ENCODE measurements at regions not wholly inside any gene's neighbourhood (a gene's known extent, or its start where the extent isn't known, plus 50 kb on each side); places are given as distances from the start of the nearest gene placed in this dataset.
"Not testable (repeated sequence)": the region's sequence is repeated elsewhere in the genome, so short reads cannot be mapped to it uniquely, and the experiment has no call there.

GRCh38 chr6:48613231-48613949 is 502.4 kb upstream of the PTCHD4 start:
- H3K4me3 ChIP-seq (ENCODE audit: low read length), result no peak overlapping the region
- DNase-seq (ENCODE audit: low read depth, low spot score), result no peak

- no peak for DNase-seq (ENCODE audit: low read depth, low spot score)
- no peak overlapping the region for H3K4me3 ChIP-seq (ENCODE audit: low read length)
Observed at GRCh38 chr6:48611332-48611731, 500.3 kb upstream of the PTCHD4 start.

GRCh38 chr6:48610846-48611245 is 499.8 kb upstream of the PTCHD4 start:
- no peak overlapping the region for H3K4me3 ChIP-seq (ENCODE audit: low read length)
- DNase-seq (ENCODE audit: low read depth, low spot score), result no peak

- H3K4me3 ChIP-seq (ENCODE audit: low read length), result no peak overlapping the region
- DNase-seq (ENCODE audit: low read depth, low spot score), result no peak
Observed at GRCh38 chr6:48606618-48607017, 495.6 kb upstream of the PTCHD4 start.

DNA sequence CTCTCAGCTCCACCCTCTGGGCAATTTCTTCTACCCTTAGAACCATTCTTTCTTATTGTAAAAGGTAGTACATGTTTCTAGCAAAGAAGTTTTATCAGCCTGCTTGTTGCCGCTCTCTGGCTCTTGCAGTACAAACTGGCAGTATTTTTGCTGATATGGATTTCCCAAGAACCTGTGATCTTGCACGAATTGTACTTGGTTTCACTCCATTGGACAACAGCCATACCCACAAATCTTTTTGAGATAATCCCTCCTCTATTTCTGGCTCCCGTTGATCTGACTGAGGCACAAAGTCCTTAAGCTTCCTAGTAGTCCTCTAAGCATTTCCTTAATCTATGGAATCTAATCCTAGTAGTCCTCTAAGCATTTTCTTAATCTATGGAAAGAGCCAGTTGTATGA is 487.0 kb upstream of the PTCHD4 start:
- no peak overlapping the region for H3K4me3 ChIP-seq (ENCODE audit: low read length)
- no peak for DNase-seq (ENCODE audit: low read depth, low spot score)

DNA sequence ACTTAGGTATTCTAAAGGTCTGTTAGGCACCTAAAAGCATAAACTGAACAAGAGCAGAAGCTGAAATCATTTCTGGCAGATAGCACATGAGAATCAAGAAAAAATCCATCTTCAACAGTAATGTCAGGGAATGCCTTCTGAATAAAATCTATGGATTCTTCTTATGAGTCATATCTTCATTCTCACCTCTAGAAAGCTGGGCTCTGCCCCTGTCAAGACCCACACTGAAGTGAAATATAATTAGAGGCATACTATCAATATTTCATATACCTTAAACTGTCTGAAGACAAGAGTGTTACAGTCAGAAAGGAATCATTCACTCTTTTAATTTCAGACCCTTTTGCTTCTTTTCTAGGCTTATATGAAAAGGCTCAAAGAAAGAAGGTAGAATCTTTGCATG is 485.8 kb upstream of the PTCHD4 start:
- no peak overlapping the region for H3K4me3 ChIP-seq (ENCODE audit: low read length)
- DNase-seq (ENCODE audit: low read depth, low spot score), result no peak

DNA sequence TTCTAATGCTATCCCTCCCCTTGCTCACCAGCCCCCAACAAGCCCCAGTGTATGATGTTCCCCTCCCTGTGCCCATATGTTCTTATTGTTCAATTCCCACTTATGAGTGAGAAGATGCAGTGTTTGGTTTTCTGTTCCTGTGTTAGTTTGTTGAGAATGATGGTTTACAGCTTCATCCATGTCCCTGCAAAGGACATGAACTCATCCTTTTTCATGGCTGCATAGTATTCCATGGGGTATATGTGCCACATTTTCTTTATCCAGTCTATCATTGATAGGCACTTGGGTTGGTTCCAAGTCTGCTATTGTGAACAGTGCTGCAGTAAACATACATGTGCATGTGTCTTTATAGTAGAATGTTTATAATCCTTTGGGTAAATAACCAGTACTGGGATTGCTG is 480.2 kb upstream of the PTCHD4 start:
- not testable (repeated sequence) for H3K4me3 ChIP-seq (ENCODE audit: low read length); DNase-seq (ENCODE audit: low read depth, low spot score)

GRCh38 chr6:48584846-48585245 is 473.8 kb upstream of the PTCHD4 start:
- no peak overlapping the region for H3K4me3 ChIP-seq (ENCODE audit: low read length)
- DNase-seq (ENCODE audit: low read depth, low spot score), result no peak

DNA sequence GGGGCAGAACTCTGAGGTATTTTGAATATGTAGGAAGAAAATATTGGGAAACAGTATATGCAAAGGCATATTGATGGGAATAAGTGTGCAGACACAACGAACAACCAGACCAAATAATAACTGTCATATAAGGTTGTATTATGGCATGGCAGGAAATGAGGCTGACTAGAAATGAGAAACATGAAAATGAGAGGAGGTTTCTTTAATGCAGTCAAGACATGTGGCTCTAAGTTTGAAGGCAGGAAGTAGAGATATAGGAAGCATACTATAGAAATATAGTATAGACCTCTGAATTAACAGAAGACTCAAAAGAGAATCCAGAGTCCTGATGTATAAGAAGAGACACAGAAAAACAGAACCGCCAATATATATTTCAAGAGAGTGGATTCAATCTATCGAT is 459.7 kb upstream of the PTCHD4 start:
- DNase-seq (ENCODE audit: low read depth, low spot score), result no peak
- no peak overlapping the region for H3K4me3 ChIP-seq (ENCODE audit: low read length)

DNA sequence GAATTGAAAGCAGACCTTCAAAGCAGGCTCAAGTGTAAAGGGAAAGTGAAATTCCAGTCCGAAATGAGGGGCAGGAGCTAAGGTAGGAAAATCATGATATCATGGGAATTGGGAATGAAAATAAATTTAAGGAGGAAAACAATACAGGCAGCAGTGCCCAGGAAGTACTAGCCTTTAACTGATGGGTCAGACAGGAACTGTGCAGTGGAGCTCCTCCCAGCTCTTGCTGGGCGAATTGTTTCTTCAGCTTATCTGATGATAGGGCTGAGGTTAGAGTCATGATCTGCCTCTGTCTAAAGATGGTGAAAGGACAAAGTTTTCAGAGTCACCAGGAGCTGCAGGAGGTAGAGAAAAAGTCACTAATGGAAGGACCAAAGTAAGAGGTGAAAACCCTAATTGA is 457.9 kb upstream of the PTCHD4 start:
- H3K4me3 ChIP-seq (ENCODE audit: low read length), result no peak overlapping the region
- no peak for DNase-seq (ENCODE audit: low read depth, low spot score)

DNA sequence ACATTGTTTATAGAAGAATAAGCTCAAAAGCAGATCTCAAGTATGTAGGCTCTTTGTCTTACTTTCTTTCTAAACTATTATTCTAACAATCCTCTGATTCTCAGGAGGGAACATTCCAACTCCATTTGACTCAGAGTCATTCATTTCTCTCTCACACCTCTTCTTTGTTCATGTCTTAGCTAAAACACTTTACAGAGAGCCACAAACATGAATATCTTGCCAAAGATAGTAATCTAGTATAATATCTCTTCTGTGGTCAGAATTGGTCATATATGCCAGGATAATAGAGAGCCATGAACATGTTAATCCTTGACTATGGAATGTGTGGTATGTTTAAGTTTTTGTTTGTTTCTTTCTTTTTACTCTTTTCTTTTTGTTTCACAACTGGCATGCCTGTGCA is 456.0 kb upstream of the PTCHD4 start:
- H3K4me3 ChIP-seq (ENCODE audit: low read length), result no peak overlapping the region
- no peak for DNase-seq (ENCODE audit: low read depth, low spot score)

GRCh38 chr6:48564036-48564820 is 453.2 kb upstream of the PTCHD4 start:
- H3K4me3 ChIP-seq (ENCODE audit: low read length), result no peak overlapping the region

GRCh38 chr6:48563433-48563832 is 452.4 kb upstream of the PTCHD4 start:
- no peak for DNase-seq (ENCODE audit: low read depth, low spot score)
- no peak overlapping the region for H3K4me3 ChIP-seq (ENCODE audit: low read length)

More at GRCh38 chr6:48564036-48564820, 453.2 kb upstream of the PTCHD4 start:
- DNase-seq (ENCODE audit: low read depth, low spot score), result no peak

- no peak for DNase-seq (ENCODE audit: low read depth, low spot score)
- H3K4me3 ChIP-seq (ENCODE audit: low read length), result no peak overlapping the region
Observed at GRCh38 chr6:48560408-48560807, 449.4 kb upstream of the PTCHD4 start.

GRCh38 chr6:48553467-48554189 is 442.6 kb upstream of the PTCHD4 start:
- no peak for DNase-seq (ENCODE audit: low read depth, low spot score)
- no peak overlapping the region for H3K4me3 ChIP-seq (ENCODE audit: low read length)

DNA sequence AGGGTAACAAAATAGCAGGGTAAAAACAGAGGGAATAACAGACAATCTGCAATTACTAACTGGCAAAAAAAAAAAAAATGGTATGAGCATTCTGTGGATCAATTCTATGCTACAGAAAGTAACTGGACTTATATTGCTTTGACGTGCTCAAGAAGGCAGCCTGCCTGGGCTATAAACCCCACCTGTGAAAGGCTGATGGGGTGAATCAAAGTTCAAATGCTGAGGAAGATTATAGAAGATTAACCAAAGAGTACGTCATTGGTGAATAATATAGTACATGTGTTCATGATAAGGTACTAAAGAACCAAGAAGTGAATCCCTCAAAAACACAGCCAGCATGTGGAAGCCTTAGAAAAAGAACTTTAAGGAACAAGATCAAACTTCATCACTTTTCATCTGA is 441.9 kb upstream of the PTCHD4 start:
- H3K4me3 ChIP-seq (ENCODE audit: low read length), result no peak overlapping the region
- no peak for DNase-seq (ENCODE audit: low read depth, low spot score)

- no peak for DNase-seq (ENCODE audit: low read depth, low spot score)
- no peak overlapping the region for H3K4me3 ChIP-seq (ENCODE audit: low read length)
Observed at GRCh38 chr6:48550603-48551002, 439.6 kb upstream of the PTCHD4 start.

DNA sequence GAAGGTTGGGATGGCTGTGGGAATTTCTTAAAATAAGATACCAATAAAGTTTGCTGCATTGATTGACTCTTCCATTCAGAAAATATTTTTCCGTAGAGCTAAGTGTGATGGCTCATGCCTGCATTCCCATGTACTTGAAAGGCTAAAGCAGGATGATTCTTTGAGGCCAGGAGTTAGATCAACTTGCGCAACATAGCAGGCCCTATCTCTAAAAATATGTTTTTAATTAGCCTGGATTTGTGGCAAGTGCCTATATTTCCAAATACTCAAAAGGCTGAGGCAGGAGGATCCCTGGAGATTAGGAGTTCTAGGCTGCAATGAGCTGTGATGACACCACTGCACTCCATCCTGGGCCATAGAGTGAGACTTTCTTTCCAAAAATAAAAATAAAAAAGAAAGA is 431.2 kb upstream of the PTCHD4 start:
- no peak overlapping the region for H3K4me3 ChIP-seq (ENCODE audit: low read length)
- DNase-seq (ENCODE audit: low read depth, low spot score), result no peak

GRCh38 chr6:48541649-48542048 is 430.7 kb upstream of the PTCHD4 start:
- no peak overlapping the region for H3K4me3 ChIP-seq (ENCODE audit: low read length)
- DNase-seq (ENCODE audit: low read depth, low spot score), result no peak

- DNase-seq (ENCODE audit: low read depth, low spot score), result peak; percentile 21
- H3K4me3 ChIP-seq (ENCODE audit: low read length), result no peak overlapping the region
Observed at GRCh38 chr6:48535582-48536009, 424.6 kb upstream of the PTCHD4 start.

Data from Jurkat, Clone E6-1 (cell line).